Gastroesophageal sphincter (tissue), 3 donors: ENCODE measurements at regions not wholly inside any gene's neighbourhood (a gene's known extent, or its start where the extent isn't known, plus 50 kb on each side); places are given as distances from the start of the nearest gene placed in this dataset.

Experiments
- CTCF ChIP-seq, 4 experiments: fragments of 200-600 bp in 2 of 4; fragments of 450-650 bp in 2 of 4; sonication (generic) in 1 of 4; IDR thresholded peaks; one replicate each; pipeline ENCODE4 v1.5.1; 2017 to 2019; ENCODE audit warnings: antibody characterized with exemption in 4 of 4, mild to moderate bottlenecking in 2 of 4, moderate library complexity in 2 of 4
- EP300 ChIP-seq: sonication (generic); formaldehyde crosslinking; IDR thresholded peaks from one replicate; pipeline ENCODE4 v1.6.1; 2017; ENCODE audit warnings: antibody characterized with exemption, mild to moderate bottlenecking
- POLR2A ChIP-seq, 2 donors: fragments of 450-650 bp; IDR thresholded peaks; one replicate each; pipeline ENCODE4 v1.6.1; 2017; ENCODE audit warnings: antibody characterized with exemption in 2 of 2, mild to moderate bottlenecking in 2 of 2, moderate library complexity in 1 of 2
- POLR2AphosphoS5 ChIP-seq: sonication (generic); formaldehyde crosslinking; IDR thresholded peaks from one replicate; pipeline ENCODE4 v1.6.1; 2017; ENCODE audit warnings: antibody characterized with exemption

GRCh38 chr3:107220538-107220937 is 156.7 kb upstream of the CCDC54 start:
- TF ChIP-seq CTCF (IDR thresholded peaks at IDR 0.05) (no peak), POLR2A (IDR thresholded peaks at IDR 0.05) (no peak), POLR2AphosphoS5 (no peak), EP300 (no peak)
